Stimulated activated CD4-positive, alpha-beta T cell treated with anti-CD3 and anti-CD28 coated beads, Interleukin-12 subunit alpha, Interleukin-12 subunit beta, amount 100 ng/mL, for 4 hours (primary cell): ENCODE measurements at regions not wholly inside any gene's neighbourhood (a gene's known extent, or its start where the extent isn't known, plus 50 kb on each side); places are given as distances from the start of the nearest gene placed in this dataset.

Source experiments
- DNase-seq: peaks from one replicate; pipeline ENCODE4 v3.0.0-alpha.2; 2020

- no peak for DNase-seq
Measured at GRCh38 chr2:62447411-62447810, 58.6 kb downstream of the TMEM17 start.

GRCh38 chr2:62446491-62446890 is 59.5 kb downstream of the TMEM17 start:
- DNase-seq: no peak

- no peak for DNase-seq
Measured at GRCh38 chr2:62443886-62444285, 62.1 kb downstream of the TMEM17 start.

GRCh38 chr2:62443471-62443870 is 62.5 kb downstream of the TMEM17 start:
- DNase-seq: no peak

GRCh38 chr2:62441824-62442223 is 64.2 kb downstream of the TMEM17 start:
- no peak for DNase-seq

GRCh38 chr2:62441421-62441820 is 64.6 kb downstream of the TMEM17 start:
- DNase-seq: no peak

- no peak for DNase-seq
Measured at GRCh38 chr2:62440281-62440946, 65.6 kb downstream of the TMEM17 start.

- no peak for DNase-seq
Measured at GRCh38 chr2:62439425-62439824, 66.6 kb downstream of the TMEM17 start.

- no peak for DNase-seq
Measured at GRCh38 chr2:62437785-62438184, 68.2 kb downstream of the TMEM17 start.

- DNase-seq: no peak
Measured at GRCh38 chr2:62435720-62436119, 70.3 kb downstream of the TMEM17 start.

- DNase-seq: no peak
Measured at GRCh38 chr2:62432407-62432806, 73.6 kb downstream of the TMEM17 start.

GRCh38 chr2:62431512-62431911 is 74.5 kb downstream of the TMEM17 start:
- DNase-seq: no peak

GRCh38 chr2:62430146-62430545 is 75.8 kb downstream of the TMEM17 start:
- DNase-seq: no peak

- no peak for DNase-seq
Measured at GRCh38 chr2:62427146-62427545, 78.8 kb downstream of the TMEM17 start.

GRCh38 chr2:62426154-62426912 is 79.7 kb downstream of the TMEM17 start:
- DNase-seq: no peak

- no peak for DNase-seq
Measured at GRCh38 chr2:62425684-62426083, 80.3 kb downstream of the TMEM17 start.

- DNase-seq: no peak
Measured at GRCh38 chr2:62424899-62425298, 81.1 kb downstream of the TMEM17 start.

- DNase-seq: no peak
Measured at GRCh38 chr2:62423883-62424458, 82.0 kb downstream of the TMEM17 start.

- no peak for DNase-seq
Measured at GRCh38 chr2:62423235-62423634, 82.8 kb downstream of the TMEM17 start.

- DNase-seq: no peak
Measured at GRCh38 chr2:62415518-62415917, 90.5 kb downstream of the TMEM17 start.

GRCh38 chr2:62415019-62415431 is 91.0 kb downstream of the TMEM17 start:
- DNase-seq: no peak

GRCh38 chr2:62413116-62413663 is 92.8 kb downstream of the TMEM17 start:
- DNase-seq: no peak

GRCh38 chr2:62412347-62412742 is 93.7 kb downstream of the TMEM17 start:
- no peak for DNase-seq

GRCh38 chr2:62410926-62411456 is 95.0 kb downstream of the TMEM17 start:
- no peak for DNase-seq
